Kidney capillary endothelial cell (primary cell): ENCODE measurements at regions not wholly inside any gene's neighbourhood (a gene's known extent, or its start where the extent isn't known, plus 50 kb on each side); places are given as distances from the start of the nearest gene placed in this dataset.
"Not testable (repeated sequence)": the region's sequence is repeated elsewhere in the genome, so short reads cannot be mapped to it uniquely, and the experiment has no call there.

ENCODE experiments used
- DNase-seq: peaks from one replicate; pipeline ENCODE4 v3.0.0-alpha.2; 2018; ENCODE audit warnings: low spot score

- not testable (repeated sequence) for DNase-seq
Measured at GRCh38 chr9:40906879-40907278, 221.6 kb downstream of the FOXD4L6 start.

GRCh38 chr9:40892315-40892714 is 236.2 kb downstream of the FOXD4L6 start:
- not testable (repeated sequence) for DNase-seq

GRCh38 chr9:40885858-40886257 is 242.6 kb downstream of the FOXD4L6 start:
- DNase-seq = not testable (repeated sequence)

- not testable (repeated sequence) for DNase-seq
Measured at GRCh38 chr9:40884902-40885490, 243.5 kb downstream of the FOXD4L6 start.

- no peak for DNase-seq
Measured at GRCh38 chr9:40884072-40884901, 244.2 kb downstream of the FOXD4L6 start.

- DNase-seq = not testable (repeated sequence)
Measured at GRCh38 chr9:40883423-40884071, 244.9 kb downstream of the FOXD4L6 start.

- not testable (repeated sequence) for DNase-seq
Measured at GRCh38 chr9:40873753-40874295, 254.7 kb downstream of the FOXD4L6 start.

- not testable (repeated sequence) for DNase-seq
Measured at GRCh38 chr9:40868437-40868836, 260.0 kb downstream of the FOXD4L6 start.
